ENCODE measurements at regions not wholly inside any gene's neighbourhood (a gene's known extent, or its start where the extent isn't known, plus 50 kb on each side); places are given as distances from the start of the nearest gene placed in this dataset.

GRCh38 chr3:30245858-30246622, 360.4 kb upstream of the TGFBR2 start:
- DNase-seq: no peak
- intact Hi-C loops (cut with DNase I): no loop called here

- intact Hi-C loops (cut with DNase I): no loop called here
- no peak for DNase-seq
Observed at GRCh38 chr3:30248423-30248822, 358.0 kb upstream of the TGFBR2 start.

- no peak for DNase-seq
- intact Hi-C loops (cut with DNase I): no loop called here
Observed at GRCh38 chr3:30252474-30252873, 353.9 kb upstream of the TGFBR2 start.

GRCh38 chr3:30253832-30254231, 352.6 kb upstream of the TGFBR2 start:
- no peak for DNase-seq
- intact Hi-C loops (cut with DNase I): no loop called here

GRCh38 chr3:30256474-30256873, 349.9 kb upstream of the TGFBR2 start:
- intact Hi-C loops (cut with DNase I): no loop called here

GRCh38 chr3:30258426-30259392, 347.7 kb upstream of the TGFBR2 start:
- DNase-seq: no peak
- intact Hi-C loops (cut with DNase I): no loop called here

More at GRCh38 chr3:30256474-30256873, 349.9 kb upstream of the TGFBR2 start:
- no peak for DNase-seq

- no peak for DNase-seq
- intact Hi-C loops (cut with DNase I): no loop called here
Observed at GRCh38 chr3:30259730-30260129, 346.7 kb upstream of the TGFBR2 start.

GRCh38 chr3:30260762-30261161, 345.6 kb upstream of the TGFBR2 start:
- no peak for DNase-seq
- intact Hi-C loops (cut with DNase I): no loop called here

- DNase-seq: no peak
- intact Hi-C loops (cut with DNase I): no loop called here
Observed at GRCh38 chr3:30263238-30263924, 343.0 kb upstream of the TGFBR2 start.

GRCh38 chr3:30263925-30264313, 342.5 kb upstream of the TGFBR2 start:
- no peak for DNase-seq
- intact Hi-C loops (cut with DNase I): no loop called here

- no peak for DNase-seq
- intact Hi-C loops (cut with DNase I): no loop called here
Observed at GRCh38 chr3:30266524-30266923, 339.9 kb upstream of the TGFBR2 start.

GRCh38 chr3:30268288-30268687, 338.1 kb upstream of the TGFBR2 start:
- intact Hi-C loops (cut with DNase I): no loop called here
- no peak for DNase-seq

GRCh38 chr3:30269751-30270445, 336.5 kb upstream of the TGFBR2 start:
- no peak for DNase-seq
- intact Hi-C loops (cut with DNase I): no loop called here

- intact Hi-C loops (cut with DNase I): no loop called here
Observed at GRCh38 chr3:30271781-30272180, 334.6 kb upstream of the TGFBR2 start.

GRCh38 chr3:30273304-30274072, 332.9 kb upstream of the TGFBR2 start:
- intact Hi-C loops (cut with DNase I): no loop called here
- DNase-seq: no peak

More at GRCh38 chr3:30271781-30272180, 334.6 kb upstream of the TGFBR2 start:
- DNase-seq: no peak

GRCh38 chr3:30277494-30277893, 328.9 kb upstream of the TGFBR2 start:
- no peak for DNase-seq

GRCh38 chr3:30281526-30281925, 324.9 kb upstream of the TGFBR2 start:
- intact Hi-C loops (cut with DNase I): no loop called here
- no peak for DNase-seq

More at GRCh38 chr3:30277494-30277893, 328.9 kb upstream of the TGFBR2 start:
- intact Hi-C loops (cut with DNase I): no loop called here

- DNase-seq: peak in 17 of 42 donors; percentile 5 to 59 (median 29)
- intact Hi-C loops (cut with DNase I): no loop called here
Observed at GRCh38 chr3:30282154-30282696, 324.2 kb upstream of the TGFBR2 start.

All from head of caudate nucleus (tissue), 42 donors.